Parathyroid adenoma (tissue), 2 donors: ENCODE measurements at regions not wholly inside any gene's neighbourhood (a gene's known extent, or its start where the extent isn't known, plus 50 kb on each side); places are given as distances from the start of the nearest gene placed in this dataset.

Experiments
- H2AFZ ChIP-seq: fragments of 300-600 bp; sonication (generic); one replicate; pipeline ENCODE4 v1.7.0; 2017; ENCODE audit warnings: antibody characterized with exemption, mild to moderate bottlenecking
- H3K27ac ChIP-seq: fragments of 300-600 bp; sonication (generic); one replicate; pipeline ENCODE4 v1.7.0; 2017
- H3K27me3 ChIP-seq: fragments of 300-600 bp; sonication (generic); one replicate; pipeline ENCODE4 v1.7.0; 2017; ENCODE audit warnings: low read length; ENCODE audit not compliant: control insufficient read depth, insufficient read depth
- H3K36me3 ChIP-seq: fragments of 300-600 bp; sonication (generic); one replicate; pipeline ENCODE4 v1.7.0; 2017; ENCODE audit warnings: low read length; ENCODE audit not compliant: control insufficient read depth, insufficient read depth
- H3K4me1 ChIP-seq: fragments of 300-600 bp; sonication (generic); one replicate; pipeline ENCODE4 v1.7.0; 2017; ENCODE audit warnings: control low read depth
- H3K4me2 ChIP-seq: fragments of 300-600 bp; sonication (generic); one replicate; pipeline ENCODE4 v1.7.0; 2017; ENCODE audit warnings: low read length
- H3K4me3 ChIP-seq: fragments of 300-600 bp; sonication (generic); one replicate; pipeline ENCODE4 v1.7.0; 2017; ENCODE audit warnings: low read depth, low read length
- H3K79me2 ChIP-seq: fragments of 300-600 bp; sonication (generic); one replicate; pipeline ENCODE4 v1.7.0; 2017; ENCODE audit warnings: control low read depth
- H3K9ac ChIP-seq: fragments of 300-600 bp; sonication (generic); one replicate; pipeline ENCODE4 v1.7.0; 2017; ENCODE audit warnings: mild to moderate bottlenecking
- H3K9me3 ChIP-seq: fragments of 300-600 bp; sonication (generic); one replicate; pipeline ENCODE4 v1.7.0; 2017; ENCODE audit warnings: low read length; ENCODE audit not compliant: control insufficient read depth
- TF ChIP-seq, protein P1 (sequence below): fragments of 300-600 bp; sonication (generic); IDR thresholded peaks from one replicate; pipeline ENCODE4 v1.7.0; 2017; ENCODE audit warnings: antibody characterized with exemption, mild to moderate bottlenecking
- donor health status: primary hyperparathyroidism.

- no peak overlapping the region for H3K9ac ChIP-seq
- no peaks in the 10 kb centered on the region for H3K27me3 ChIP-seq
- H2AFZ ChIP-seq: no peak overlapping the region
- H3K79me2 ChIP-seq: no peaks in the 10 kb centered on the region
- H3K36me3 ChIP-seq: no peaks in the 10 kb centered on the region
- H3K9me3 ChIP-seq: no peaks in the 10 kb centered on the region
- no peak overlapping the region for H3K4me2 ChIP-seq
- TF ChIP-seq, protein P1, sequence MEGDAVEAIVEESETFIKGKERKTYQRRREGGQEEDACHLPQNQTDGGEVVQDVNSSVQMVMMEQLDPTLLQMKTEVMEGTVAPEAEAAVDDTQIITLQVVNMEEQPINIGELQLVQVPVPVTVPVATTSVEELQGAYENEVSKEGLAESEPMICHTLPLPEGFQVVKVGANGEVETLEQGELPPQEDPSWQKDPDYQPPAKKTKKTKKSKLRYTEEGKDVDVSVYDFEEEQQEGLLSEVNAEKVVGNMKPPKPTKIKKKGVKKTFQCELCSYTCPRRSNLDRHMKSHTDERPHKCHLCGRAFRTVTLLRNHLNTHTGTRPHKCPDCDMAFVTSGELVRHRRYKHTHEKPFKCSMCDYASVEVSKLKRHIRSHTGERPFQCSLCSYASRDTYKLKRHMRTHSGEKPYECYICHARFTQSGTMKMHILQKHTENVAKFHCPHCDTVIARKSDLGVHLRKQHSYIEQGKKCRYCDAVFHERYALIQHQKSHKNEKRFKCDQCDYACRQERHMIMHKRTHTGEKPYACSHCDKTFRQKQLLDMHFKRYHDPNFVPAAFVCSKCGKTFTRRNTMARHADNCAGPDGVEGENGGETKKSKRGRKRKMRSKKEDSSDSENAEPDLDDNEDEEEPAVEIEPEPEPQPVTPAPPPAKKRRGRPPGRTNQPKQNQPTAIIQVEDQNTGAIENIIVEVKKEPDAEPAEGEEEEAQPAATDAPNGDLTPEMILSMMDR: no peak
- no peaks in the 10 kb centered on the region for H3K4me1 ChIP-seq
- no peak overlapping the region for H3K27ac ChIP-seq
- no peak overlapping the region for H3K4me3 ChIP-seq
Observed at GRCh38 chr22:35170716-35171697, 86.3 kb upstream of the HMGXB4 start.

DNA sequence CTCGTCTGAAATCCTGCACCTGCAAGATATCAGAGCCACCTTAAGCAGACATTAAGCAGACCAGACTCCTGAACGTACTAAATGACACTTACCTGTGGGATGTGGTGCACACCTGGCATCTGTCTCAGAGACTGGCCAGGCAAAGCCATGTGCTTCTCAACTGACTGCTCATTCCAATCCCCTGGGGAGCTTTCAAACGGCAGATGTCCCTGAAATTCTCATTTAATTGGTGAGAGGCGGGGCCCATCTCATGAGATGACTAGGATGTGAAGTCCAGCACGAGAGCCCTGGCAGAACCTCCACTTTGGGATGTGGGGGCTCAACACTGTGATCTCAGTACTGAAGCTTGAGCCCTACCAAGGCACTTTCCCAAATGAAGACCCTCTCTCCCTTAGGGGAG, 84.9 kb upstream of the HMGXB4 start:
- H3K27me3 ChIP-seq: no peaks in the 10 kb centered on the region
- H3K79me2 ChIP-seq: no peaks in the 10 kb centered on the region
- no peak overlapping the region for H3K27ac ChIP-seq
- TF ChIP-seq, protein P1: no peak
- H3K9ac ChIP-seq: no peak overlapping the region
- H3K4me1 ChIP-seq: no peaks in the 10 kb centered on the region
- no peak overlapping the region for H2AFZ ChIP-seq
- no peaks in the 10 kb centered on the region for H3K36me3 ChIP-seq
- H3K4me2 ChIP-seq: no peak overlapping the region
- H3K9me3 ChIP-seq: no peaks in the 10 kb centered on the region
- no peak overlapping the region for H3K4me3 ChIP-seq

DNA sequence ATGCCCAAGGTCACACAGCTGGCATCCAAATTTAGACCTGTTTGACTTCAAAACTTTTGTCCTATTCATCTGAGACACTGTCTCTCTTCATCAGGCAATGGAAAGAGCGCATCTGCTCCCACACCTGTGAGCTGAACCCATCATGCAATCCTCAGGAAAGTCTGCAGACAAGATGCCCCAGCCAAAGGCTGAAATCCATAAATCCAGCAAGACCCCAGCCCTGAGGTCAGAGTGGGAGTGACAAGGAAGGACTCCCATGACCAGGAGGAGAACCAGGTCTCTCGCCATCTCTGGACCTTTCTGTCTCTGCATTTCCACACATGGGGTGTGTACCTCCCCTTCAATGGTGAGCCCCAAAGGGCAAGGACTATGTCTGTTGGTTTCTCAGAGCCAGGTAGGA, 83.6 kb upstream of the HMGXB4 start:
- Histone ChIP-seq H3K27me3 (no peaks in the 10 kb centered on the region), H3K36me3 (no peaks in the 10 kb centered on the region), H3K79me2 (no peaks in the 10 kb centered on the region), H3K9me3 (no peaks in the 10 kb centered on the region), H3K27ac (no peak overlapping the region), H3K4me2 (no peak overlapping the region), H3K9ac (no peak overlapping the region), H3K4me3 (no peak overlapping the region), H2AFZ (no peak overlapping the region), H3K4me1 (no peaks in the 10 kb centered on the region)
- TF ChIP-seq, protein P1: no peak

DNA sequence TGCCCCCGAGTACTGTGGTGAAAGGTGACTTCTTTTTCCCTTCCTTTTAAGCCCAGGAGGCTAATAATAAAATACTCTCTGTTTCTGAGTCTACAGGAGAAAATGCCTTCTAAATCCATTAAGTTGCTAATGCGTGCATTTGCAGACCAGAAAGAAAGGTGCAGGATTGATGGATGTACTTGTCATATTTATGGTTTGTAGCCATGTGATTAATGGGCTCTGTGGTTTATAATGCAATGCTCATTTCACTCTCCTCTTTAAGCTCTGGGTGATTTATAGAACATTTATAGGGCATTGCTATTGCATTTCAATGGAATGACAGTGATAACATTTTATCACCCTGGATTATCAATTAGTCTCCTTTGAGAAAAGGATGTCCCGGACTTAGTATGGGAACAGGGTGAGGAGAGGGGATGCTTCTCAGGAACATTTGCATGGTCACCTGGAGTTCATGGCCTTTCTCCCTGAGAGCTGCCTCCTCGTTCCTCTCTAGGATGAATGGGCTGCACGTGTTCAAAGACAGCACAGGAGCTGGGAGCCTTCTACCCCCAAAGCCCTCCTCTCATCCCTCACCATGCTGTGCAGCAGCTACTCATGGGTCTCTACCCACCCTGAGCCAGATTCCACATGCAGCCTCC, 82.8 kb upstream of the HMGXB4 start:
- Histone ChIP-seq H3K27ac (no peak overlapping the region), H3K9me3 (no peaks in the 10 kb centered on the region), H3K79me2 (no peaks in the 10 kb centered on the region), H3K4me3 (no peak overlapping the region), H3K36me3 (no peaks in the 10 kb centered on the region), H3K4me1 (no peaks in the 10 kb centered on the region), H3K4me2 (no peak overlapping the region), H2AFZ (no peak overlapping the region), H3K27me3 (no peaks in the 10 kb centered on the region), H3K9ac (no peak overlapping the region)
- TF ChIP-seq, protein P1: no peak
